H9 (cell line): ENCODE measurements at regions not wholly inside any gene's neighbourhood (a gene's known extent, or its start where the extent isn't known, plus 50 kb on each side); places are given as distances from the start of the nearest gene placed in this dataset.

Source experiments
- DNase-seq: peaks from one replicate; pipeline ENCODE4 v3.0.0-alpha.2; 2017
- H2AFZ ChIP-seq: one replicate; pipeline ENCODE4 v1.6.1; 2013; ENCODE audit warnings: mild to moderate bottlenecking, low read length, control low read depth, moderate library complexity
- H2AK5ac ChIP-seq: 2 replicates; pipeline ENCODE4 v1.6.1; 2013; ENCODE audit warnings: low read length, control low read depth, mixed read lengths; ENCODE audit not compliant: insufficient read length
- H2BK120ac ChIP-seq: one replicate; pipeline ENCODE4 v1.6.1; 2013; ENCODE audit warnings: low read depth, mild to moderate bottlenecking, low read length, control low read depth, inconsistent platforms; ENCODE audit not compliant: poor library complexity, severe bottlenecking
- H2BK12ac ChIP-seq: 2 replicates; pipeline ENCODE4 v1.6.1; 2013; ENCODE audit warnings: low read length, control low read depth, mixed read lengths, low read depth; ENCODE audit not compliant: insufficient read length
- H2BK15ac ChIP-seq: 2 replicates; pipeline ENCODE4 v1.6.1; 2013; ENCODE audit warnings: low read depth, low read length, control low read depth
- H2BK20ac ChIP-seq: one replicate; pipeline ENCODE4 v1.6.1; 2013; ENCODE audit warnings: low read depth, mild to moderate bottlenecking, low read length, control low read depth, inconsistent platforms; ENCODE audit not compliant: poor library complexity, severe bottlenecking
- H2BK5ac ChIP-seq: 2 replicates; pipeline ENCODE4 v1.6.1; 2013; ENCODE audit warnings: low read length, control low read depth, mixed read lengths; ENCODE audit not compliant: insufficient read length
- H3K14ac ChIP-seq: 2 replicates; pipeline ENCODE4 v1.6.1; 2013; ENCODE audit warnings: low read length, control low read depth; ENCODE audit not compliant: insufficient read depth
- H3K18ac ChIP-seq: 2 replicates; pipeline ENCODE4 v1.6.1; 2013; ENCODE audit warnings: low read depth, mild to moderate bottlenecking, mixed read lengths, low read length, control low read depth; ENCODE audit not compliant: insufficient read length
- H3K23ac ChIP-seq: 2 replicates; pipeline ENCODE4 v1.6.1; 2013; ENCODE audit warnings: low read length, control low read depth, mixed read lengths, low read depth; ENCODE audit not compliant: insufficient read length
- H3K23me2 ChIP-seq: 2 replicates; pipeline ENCODE4 v1.6.1; 2013; ENCODE audit warnings: low read depth, mild to moderate bottlenecking, mixed read lengths, low read length, control low read depth; ENCODE audit not compliant: insufficient read length, poor library complexity, severe bottlenecking
- H3K27ac ChIP-seq: 2 replicates; pipeline ENCODE4 v1.5.1; 2013; ENCODE audit warnings: low read length, control low read depth, mixed read lengths, low read depth; ENCODE audit not compliant: insufficient read length
- H3K27me3 ChIP-seq: 2 replicates; pipeline ENCODE4 v1.6.1; 2013; ENCODE audit warnings: low read length, control low read depth, inconsistent platforms; ENCODE audit not compliant: insufficient read depth
- H3K4ac ChIP-seq: 2 replicates; pipeline ENCODE4 v1.6.1; 2013; ENCODE audit warnings: low read depth, mild to moderate bottlenecking, control low read depth, inconsistent platforms, low read length, moderate library complexity
- H3K4me1 ChIP-seq: 2 replicates; pipeline ENCODE4 v1.6.1; 2013; ENCODE audit warnings: low read length, control low read depth, inconsistent platforms; ENCODE audit not compliant: insufficient read depth
- H3K4me2 ChIP-seq: 2 replicates; pipeline ENCODE4 v1.6.1; 2013; ENCODE audit warnings: low read length, control low read depth, mixed read lengths; ENCODE audit not compliant: insufficient read length, insufficient read depth
- H3K56ac ChIP-seq: 2 replicates; pipeline ENCODE4 v1.6.1; 2013; ENCODE audit warnings: low read depth, mild to moderate bottlenecking, mixed read lengths, low read length, control low read depth; ENCODE audit not compliant: insufficient read length
- H3K79me1 ChIP-seq: 2 replicates; pipeline ENCODE4 v1.6.1; 2013; ENCODE audit warnings: low read depth, mild to moderate bottlenecking, moderate library complexity, low read length, control low read depth, inconsistent platforms; ENCODE audit not compliant: insufficient read depth, poor library complexity, severe bottlenecking
- H3K79me2 ChIP-seq: 2 replicates; pipeline ENCODE4 v1.6.1; 2013; ENCODE audit warnings: low read length, control low read depth, inconsistent platforms; ENCODE audit not compliant: insufficient read depth
- H3K9ac ChIP-seq: 2 replicates; pipeline ENCODE4 v1.6.1; 2013; ENCODE audit warnings: low read length, control low read depth, mixed read lengths; ENCODE audit not compliant: insufficient read length; ENCODE audit errors: extremely low read depth
- H3K9me3 ChIP-seq: one replicate; pipeline ENCODE4 v1.6.1; 2013; ENCODE audit warnings: low read depth, low read length, inconsistent platforms; ENCODE audit not compliant: control insufficient read depth
- H3T11ph ChIP-seq: one replicate; pipeline ENCODE4 v1.6.1; 2013; ENCODE audit warnings: mild to moderate bottlenecking, low read length, control low read depth, inconsistent platforms
- H4K20me1 ChIP-seq: one replicate; pipeline ENCODE4 v1.6.1; 2013; ENCODE audit not compliant: control insufficient read depth, insufficient read length, insufficient read depth
- H4K5ac ChIP-seq: 2 replicates; pipeline ENCODE4 v1.6.1; 2013; ENCODE audit warnings: low read depth, mild to moderate bottlenecking, mixed read lengths, low read length, control low read depth; ENCODE audit not compliant: insufficient read length
- H4K8ac ChIP-seq: replicated peaks from 2 replicates; pipeline ENCODE4 v1.6.1; 2013; ENCODE audit warnings: low read length, control low read depth, mixed read lengths, low read depth; ENCODE audit not compliant: insufficient read length
- H4K91ac ChIP-seq: 2 replicates; pipeline ENCODE4 v1.6.1; 2013; ENCODE audit warnings: low read depth, mild to moderate bottlenecking, moderate library complexity, mixed read lengths, low read length, control low read depth; ENCODE audit not compliant: insufficient read length
- H3K27ac Mint-ChIP-seq, 3 experiments: 2 replicates in 2 of 3; 3 replicates in 1 of 3; pipeline ENCODE4 v1.8.0; 2020 to 2021; ENCODE audit warnings: mixed read lengths in 3 of 3, mild to moderate bottlenecking in 1 of 3, moderate library complexity in 1 of 3
- H3K27me3 Mint-ChIP-seq: 2 replicates; pipeline ENCODE4 v1.8.0; 2021; ENCODE audit warnings: low read depth, mild to moderate bottlenecking, moderate library complexity, mixed read lengths
- H3K36me3 Mint-ChIP-seq, 3 experiments: 2 replicates in 2 of 3; 3 replicates in 1 of 3; pipeline ENCODE4 v1.8.0; 2020 to 2021; ENCODE audit warnings: low read depth in 3 of 3, mixed read lengths in 3 of 3; ENCODE audit not compliant: insufficient read depth in 1 of 3
- H3K4me1 Mint-ChIP-seq, 2 experiments: 2 replicates each; pipeline ENCODE4 v1.8.0; 2020; ENCODE audit warnings: mixed read lengths in 2 of 2
- H3K4me3 Mint-ChIP-seq, 2 experiments: 2 replicates in 1 of 2; 3 replicates in 1 of 2; pipeline ENCODE4 v1.8.0; 2020 to 2021; ENCODE audit warnings: mild to moderate bottlenecking in 2 of 2, mixed read lengths in 2 of 2, moderate library complexity in 1 of 2
- H3K9me3 Mint-ChIP-seq, 2 experiments: 2 replicates in 1 of 2; 3 replicates in 1 of 2; pipeline ENCODE4 v1.8.0; 2020; ENCODE audit warnings: mild to moderate bottlenecking in 2 of 2, mixed read lengths in 2 of 2, moderate library complexity in 1 of 2
- CTCF ChIP-seq: fragments of 200-600 bp; sonication (generic); conservative IDR thresholded peaks from 3 replicates; pipeline ENCODE4 v1.8.0; 2021; ENCODE audit warnings: antibody characterized with exemption, mild to moderate bottlenecking
- WGBS: extraction: QIAGEN DNeasy Blood & Tissue Kit; methylation state at CpG from one replicate; pipeline ENCODE4 v1.1.7; 2013; ENCODE audit warnings: missing lambda C conversion rate, low lambda C conversion rate, mixed read lengths; ENCODE audit not compliant: insufficient read length; ENCODE audit errors: extremely low coverage; 5-methylcytosine and 5-hydroxymethylcytosine counted together

- H3K4me3 Mint-ChIP-seq, result no peak overlapping the region; a peak in 1 of 5 replicates
- H3K27me3 ChIP-seq, result no peaks in the 10 kb centered on the region
- WGBS, result no CpG with 5 or more reads among the region's 10 CpGs
Observed at GRCh38 chr15:98394546-98394945, 253.8 kb upstream of the IGF1R start.

More at GRCh38 chr15:98394546-98394945, 253.8 kb upstream of the IGF1R start:
- Histone ChIP-seq H3K27ac (no peak overlapping the region), H4K5ac (no peak overlapping the region), H3K4ac (no peak overlapping the region), H3K14ac (no peak overlapping the region), H3K79me1 (no peaks in the 10 kb centered on the region), H3K4me2 (no peak overlapping the region), H3K23ac (no peak overlapping the region), H4K8ac (no peak overlapping the region), H2BK5ac (no peak overlapping the region), H3K79me2 (no peaks in the 10 kb centered on the region), H2BK120ac (peak overlapping the region; percentile 29), H3K23me2 (no peaks in the 10 kb centered on the region), H2AK5ac (no peak overlapping the region), H3K9me3 (no peaks in the 10 kb centered on the region), H3T11ph (no peak overlapping the region), H3K56ac (no peak overlapping the region), H2BK20ac (no peak overlapping the region), H2BK15ac (no peak overlapping the region), H4K91ac (no peak overlapping the region), H3K9ac (no peak overlapping the region), H4K20me1 (no peaks in the 10 kb centered on the region), H2AFZ (no peak overlapping the region), H3K18ac (no peak overlapping the region), H2BK12ac (no peak overlapping the region), H3K4me1 (peaks cover 8% of the 10 kb centered on the region; the same call in 1 of the 2 replicates)
- TF ChIP-seq CTCF, result no peak
- H3K27ac Mint-ChIP-seq, result no peak overlapping the region
- H3K36me3 Mint-ChIP-seq, result 0 out of 7 replicates have a peak, but pooled peaks cover 0 to 3% (median 0%) of the 10 kb centered on the region in 3 experiments
- peaks cover 30 to 35% of the 10 kb centered on the region in 2 experiments for H3K4me1 Mint-ChIP-seq
- H3K9me3 Mint-ChIP-seq, result no peaks in the 10 kb centered on the region; a peak in 1 of 5 replicates
- DNase-seq, result no peak
- peaks cover 7% of the 10 kb centered on the region for H3K27me3 Mint-ChIP-seq
